GM19035 (cell line): ENCODE measurements at regions not wholly inside any gene's neighbourhood (a gene's known extent, or its start where the extent isn't known, plus 50 kb on each side); places are given as distances from the start of the nearest gene placed in this dataset.

Experiments
- ATAC-seq: cut with Tn5 transposase; IDR thresholded peaks from one replicate; pipeline ENCODE4 v1.9.1; 2021; ENCODE audit not compliant: unreplicated experiment

DNA sequence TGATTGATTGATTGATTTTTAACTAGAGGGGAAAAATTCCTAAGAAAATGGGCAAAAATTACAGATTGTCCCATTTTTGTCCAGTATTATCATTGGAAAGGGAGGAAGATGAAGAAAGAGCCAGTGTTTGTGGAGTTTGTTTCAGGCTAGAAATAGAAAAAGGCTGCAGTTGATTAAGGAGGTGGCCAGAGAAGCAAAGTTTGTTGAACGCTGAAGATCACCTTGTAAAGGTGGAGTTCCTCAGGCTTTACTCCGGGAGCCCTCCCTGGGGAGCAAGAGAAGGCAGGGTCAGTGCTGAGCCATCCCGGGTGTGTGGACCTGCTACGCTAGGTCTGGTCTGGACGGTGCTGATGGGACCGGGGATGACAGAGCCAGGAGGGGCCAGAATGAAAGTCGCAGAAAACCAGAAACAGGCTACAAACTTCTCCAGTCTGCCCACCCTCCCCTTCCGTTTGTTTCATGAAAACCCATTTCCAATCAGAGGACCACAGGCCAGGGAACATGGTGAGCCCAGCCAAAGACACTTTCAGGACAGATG, 222.6 kb upstream of the FOXF1 start:
- no peak for ATAC-seq

DNA sequence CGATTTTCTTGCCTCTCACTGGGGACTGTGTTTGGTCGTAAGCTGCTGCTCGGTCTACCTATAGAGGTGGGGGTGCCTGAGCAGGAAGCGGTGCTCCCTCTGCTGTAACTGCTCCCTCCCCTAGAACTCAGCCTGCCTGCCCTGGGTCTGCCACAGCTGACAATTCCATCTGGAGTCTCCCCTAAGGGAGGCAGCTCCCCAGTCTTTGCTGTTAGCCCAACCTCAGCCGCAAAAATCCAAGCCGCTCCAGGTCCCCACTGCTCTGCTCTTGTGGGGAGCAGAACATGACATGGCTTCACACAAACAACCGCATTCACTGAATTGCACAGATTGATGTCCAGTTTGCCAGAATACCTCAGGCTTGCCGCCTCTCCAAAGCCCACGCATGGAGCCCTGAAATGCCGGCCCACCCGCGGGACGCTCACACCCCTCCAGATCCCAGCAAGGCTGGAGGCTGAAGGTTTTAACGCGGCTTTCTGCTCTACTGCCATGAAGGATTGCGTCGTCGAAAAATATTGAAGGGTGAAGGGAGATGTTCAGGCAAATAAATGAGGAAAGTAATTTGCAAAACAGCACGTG, 221.5 kb upstream of the FOXF1 start:
- no peak for ATAC-seq

DNA sequence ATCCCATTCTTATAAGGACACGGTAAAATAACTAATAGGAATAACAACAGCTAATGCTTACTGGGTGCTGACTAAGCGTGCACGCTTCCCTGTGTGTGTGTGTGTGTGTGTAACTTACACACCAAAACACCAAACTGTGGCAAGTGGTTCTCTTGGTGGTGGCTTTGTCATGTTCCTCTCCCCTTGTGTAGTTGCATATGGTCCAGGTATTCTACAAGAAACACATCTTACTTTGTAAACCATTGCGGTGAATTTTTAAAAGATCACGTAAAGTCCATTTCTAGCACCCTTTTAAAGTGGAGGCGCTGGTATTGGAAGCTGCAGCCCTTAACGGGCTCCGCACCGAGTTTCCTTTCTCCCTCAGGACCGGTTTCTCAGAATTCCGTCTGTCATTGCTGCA, 221.0 kb upstream of the FOXF1 start:
- ATAC-seq: no peak

DNA sequence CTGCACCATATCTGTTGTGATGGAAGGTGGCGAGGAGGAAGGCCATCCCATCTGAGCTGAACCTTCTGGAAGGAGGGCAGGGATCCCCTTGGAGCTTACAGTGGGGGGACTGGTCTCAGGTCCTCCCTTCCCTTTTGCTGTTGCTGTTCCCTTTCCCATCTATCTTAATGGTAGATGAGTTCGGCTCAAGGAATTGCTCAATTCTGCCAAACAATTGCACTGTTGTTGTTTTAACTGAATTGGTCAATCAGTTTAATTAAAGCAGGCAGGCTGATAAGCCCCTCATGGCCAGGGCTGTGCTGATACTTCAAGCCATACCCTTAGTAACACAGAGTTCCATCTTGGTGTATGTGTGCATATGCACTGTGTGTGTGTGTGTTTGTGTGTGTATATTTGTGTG, 220.4 kb upstream of the FOXF1 start:
- ATAC-seq: no peak

DNA sequence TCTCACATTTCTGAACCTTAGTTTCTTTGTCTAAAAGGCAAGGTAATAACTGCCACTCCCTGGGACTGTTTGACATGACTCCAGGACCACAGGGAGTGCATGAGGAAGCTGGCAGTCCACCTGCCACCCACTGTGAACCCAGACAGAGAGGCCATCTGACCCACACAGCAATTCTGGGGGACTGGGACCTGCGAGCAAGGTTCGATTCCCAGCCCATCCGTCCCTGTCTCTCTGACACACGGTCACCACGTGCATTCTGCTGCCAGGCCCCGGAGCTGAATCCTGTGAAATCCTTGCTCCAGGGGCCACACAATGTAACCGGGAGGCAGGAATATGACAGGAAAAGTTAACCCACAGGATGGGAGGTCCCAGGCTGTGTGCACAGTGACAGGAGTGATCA, 218.8 kb upstream of the FOXF1 start:
- no peak for ATAC-seq

DNA sequence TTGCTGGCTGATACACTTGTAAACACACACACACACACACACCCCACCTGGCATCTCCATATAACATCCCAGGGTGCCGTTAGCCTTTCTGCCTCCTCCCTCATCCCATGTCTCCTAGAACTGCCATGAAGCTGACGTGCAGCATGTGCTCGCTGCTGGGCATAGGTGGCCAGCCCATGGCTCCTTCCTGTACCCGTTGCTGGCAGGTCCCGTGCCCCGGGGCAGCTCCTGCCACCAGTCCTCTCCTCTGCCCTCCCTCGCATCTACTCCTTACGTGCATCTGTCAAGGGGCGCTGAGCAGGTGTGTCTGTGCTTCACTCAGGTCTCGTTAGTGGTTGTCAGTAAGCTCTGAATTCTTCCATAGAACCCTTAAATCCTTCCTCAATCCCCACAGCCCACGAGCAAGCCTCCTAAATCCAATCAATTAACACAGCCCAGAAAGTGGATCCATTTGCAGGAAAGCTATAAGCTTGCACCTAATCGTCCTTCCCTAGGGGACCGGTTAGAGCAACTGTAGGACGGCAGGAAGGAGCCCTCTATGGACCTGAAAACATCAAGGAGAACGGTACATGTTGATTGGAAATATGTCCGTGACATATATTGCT, 218.1 kb upstream of the FOXF1 start:
- ATAC-seq: no peak

DNA sequence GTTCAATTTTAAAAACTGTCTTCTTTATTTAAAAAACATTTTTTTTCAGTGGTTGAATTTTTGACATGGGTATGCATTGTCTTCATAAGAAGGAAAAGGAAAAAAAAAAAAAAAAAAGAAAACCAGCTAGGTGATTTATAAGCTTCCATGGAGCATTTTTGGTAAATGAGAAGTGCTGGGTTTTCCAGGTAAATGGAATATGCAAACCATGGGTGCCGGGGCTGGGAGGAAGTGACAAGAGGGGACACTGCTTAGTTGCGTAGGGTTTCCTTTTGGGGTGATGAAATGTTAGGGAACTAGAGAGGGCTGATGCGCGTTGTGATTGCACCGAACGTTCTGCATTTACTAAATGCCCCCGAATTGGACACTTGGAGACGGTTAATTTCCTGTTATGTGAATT, 217.4 kb upstream of the FOXF1 start:
- no peak for ATAC-seq

DNA sequence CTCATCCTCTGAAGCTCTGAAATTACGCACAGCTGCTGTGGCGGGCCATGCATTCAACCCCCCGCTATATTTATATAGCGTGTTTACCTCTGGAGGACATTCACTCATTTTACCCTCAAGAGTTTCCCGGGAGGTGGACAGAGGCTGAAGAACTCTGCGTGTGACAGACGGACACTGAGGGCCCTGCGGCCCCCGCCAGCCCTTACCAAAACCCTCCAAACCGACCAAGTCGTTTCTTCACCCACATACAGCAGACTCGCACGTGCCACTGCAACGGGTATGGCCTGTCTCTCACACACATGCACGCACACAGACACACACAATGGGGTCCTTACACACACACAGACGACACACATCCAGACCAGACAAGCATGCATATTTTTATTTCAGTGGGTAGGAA, 216.4 kb upstream of the FOXF1 start:
- ATAC-seq: no peak

DNA sequence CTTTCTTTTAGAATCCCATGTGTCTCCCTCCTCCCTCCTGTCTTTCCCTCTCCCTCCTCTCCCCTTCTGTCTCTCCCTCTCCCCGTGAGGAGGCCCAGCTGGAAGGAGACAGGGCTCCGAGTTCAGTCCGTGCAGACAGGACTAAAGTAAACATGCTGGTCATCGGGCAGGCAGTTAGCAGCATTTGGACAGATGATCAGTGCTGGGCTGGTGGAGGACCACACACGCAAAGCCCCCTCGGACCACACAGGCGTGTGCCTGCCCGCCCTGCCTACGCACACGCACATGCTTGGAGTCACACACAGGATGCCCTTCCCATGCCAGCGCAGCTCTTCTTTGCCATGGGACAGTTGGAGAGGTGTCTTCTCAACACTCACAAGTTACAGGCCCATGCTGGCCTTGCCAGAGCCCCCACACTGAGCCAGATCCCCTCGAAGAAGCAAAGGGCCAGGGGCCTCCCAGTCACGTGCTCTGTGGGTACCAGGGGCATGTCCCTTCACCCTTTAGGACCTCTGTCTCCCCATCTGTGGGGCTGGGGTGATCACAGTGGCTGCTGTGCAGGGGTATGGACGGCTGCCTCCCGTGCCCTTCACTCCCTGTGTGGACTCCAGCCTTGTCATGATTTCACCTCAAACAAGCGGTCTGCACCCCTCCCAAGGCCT, 215.7 kb upstream of the FOXF1 start:
- ATAC-seq: no peak

DNA sequence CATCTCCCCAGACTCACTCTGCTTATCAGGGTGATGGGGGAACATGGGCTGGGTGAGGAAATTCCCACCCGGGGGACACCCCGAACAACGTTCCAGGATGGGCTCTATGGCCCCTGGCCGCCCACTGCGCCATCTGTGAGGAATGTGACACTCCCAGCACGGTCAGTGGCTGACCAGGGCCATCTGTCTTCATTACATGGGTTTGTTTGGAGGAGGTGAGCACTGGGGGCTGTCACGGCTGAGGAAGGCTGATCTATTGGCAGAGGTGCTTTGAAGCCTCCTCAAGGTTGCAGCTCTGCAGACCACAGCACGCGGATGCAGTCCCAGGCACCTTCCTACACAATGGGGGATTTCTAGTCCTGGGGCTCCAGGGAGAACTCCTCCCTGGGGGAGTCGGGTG, 214.1 kb upstream of the FOXF1 start:
- ATAC-seq: no peak

DNA sequence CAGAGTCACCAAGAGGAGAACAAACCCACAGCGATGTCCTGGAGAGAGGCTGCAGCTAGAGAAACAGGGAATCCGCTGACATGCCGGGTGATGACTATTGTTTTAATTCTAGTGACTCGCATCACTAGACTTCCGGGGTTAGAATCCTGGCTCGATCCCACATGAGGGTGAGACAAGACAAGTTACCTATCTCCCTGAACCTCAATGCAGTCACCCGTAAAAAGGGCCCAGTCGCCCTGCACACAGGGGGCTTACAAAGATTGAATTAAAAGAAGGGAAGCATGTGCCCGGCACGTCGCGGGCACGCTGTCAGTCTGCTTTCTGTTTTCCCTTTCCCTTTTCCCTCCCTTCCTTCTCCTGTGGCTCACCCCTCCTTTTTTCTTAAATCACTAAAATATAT, 212.9 kb upstream of the FOXF1 start:
- no peak for ATAC-seq

DNA sequence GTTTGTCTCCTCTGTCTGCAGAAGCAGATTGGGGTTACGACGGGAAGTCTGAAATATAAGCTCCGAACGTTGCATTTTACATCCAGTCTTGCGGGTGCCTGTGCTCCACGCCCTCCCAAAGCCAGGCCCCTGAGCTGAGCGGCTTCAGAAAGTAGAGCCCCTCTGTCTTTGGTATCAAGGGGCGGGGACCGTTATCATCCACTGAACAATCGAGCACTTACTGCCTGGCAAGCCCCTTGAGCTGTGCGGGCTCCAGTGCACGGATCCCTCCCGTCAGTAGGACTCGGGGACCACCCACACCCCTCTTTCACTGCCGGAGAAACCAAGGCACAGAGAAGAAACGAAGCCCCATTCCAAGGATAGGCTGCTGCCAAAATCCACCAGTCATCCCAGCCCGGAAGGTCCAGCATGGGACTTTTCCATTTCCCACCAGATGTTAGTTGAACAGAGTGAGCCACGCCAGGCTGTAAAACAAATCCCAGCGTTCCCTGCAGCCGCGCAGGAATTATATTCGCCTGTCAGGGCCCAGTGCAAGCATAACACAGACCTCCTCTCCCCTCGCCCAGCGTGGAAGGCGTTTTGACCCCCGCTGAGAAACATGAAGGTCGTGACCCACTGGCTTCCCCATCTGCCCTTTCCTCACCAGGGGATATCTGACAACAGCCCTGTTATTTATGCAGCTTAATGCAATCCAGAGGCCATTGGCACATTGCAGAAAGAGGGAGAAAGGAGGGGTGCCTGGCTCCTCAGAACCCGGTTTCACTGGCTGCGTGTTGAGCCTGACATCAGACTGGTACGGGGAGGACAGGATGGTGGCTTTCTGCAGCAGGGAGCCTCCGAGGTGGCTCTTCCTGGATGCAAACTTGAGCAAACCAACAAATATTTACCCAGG, 212.2 kb upstream of the FOXF1 start:
- ATAC-seq: no peak

DNA sequence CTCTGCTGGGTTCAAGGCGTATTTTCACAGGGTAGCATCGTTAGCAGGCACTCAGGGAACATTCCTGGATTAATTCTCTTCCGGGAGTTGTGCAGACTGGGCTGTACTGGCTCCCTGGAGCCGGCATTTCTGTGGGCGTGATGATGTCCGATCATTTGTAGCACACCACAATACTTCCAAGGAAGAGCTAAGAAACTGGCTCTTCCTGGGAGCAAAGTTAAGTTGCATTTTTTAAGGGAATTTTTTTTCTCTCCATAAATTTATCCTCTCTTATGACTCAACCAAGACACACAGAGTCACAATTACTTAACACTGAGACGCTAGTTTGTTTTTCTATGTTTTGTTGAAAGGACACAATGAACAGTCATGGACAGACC, 211.6 kb upstream of the FOXF1 start:
- ATAC-seq: no peak

DNA sequence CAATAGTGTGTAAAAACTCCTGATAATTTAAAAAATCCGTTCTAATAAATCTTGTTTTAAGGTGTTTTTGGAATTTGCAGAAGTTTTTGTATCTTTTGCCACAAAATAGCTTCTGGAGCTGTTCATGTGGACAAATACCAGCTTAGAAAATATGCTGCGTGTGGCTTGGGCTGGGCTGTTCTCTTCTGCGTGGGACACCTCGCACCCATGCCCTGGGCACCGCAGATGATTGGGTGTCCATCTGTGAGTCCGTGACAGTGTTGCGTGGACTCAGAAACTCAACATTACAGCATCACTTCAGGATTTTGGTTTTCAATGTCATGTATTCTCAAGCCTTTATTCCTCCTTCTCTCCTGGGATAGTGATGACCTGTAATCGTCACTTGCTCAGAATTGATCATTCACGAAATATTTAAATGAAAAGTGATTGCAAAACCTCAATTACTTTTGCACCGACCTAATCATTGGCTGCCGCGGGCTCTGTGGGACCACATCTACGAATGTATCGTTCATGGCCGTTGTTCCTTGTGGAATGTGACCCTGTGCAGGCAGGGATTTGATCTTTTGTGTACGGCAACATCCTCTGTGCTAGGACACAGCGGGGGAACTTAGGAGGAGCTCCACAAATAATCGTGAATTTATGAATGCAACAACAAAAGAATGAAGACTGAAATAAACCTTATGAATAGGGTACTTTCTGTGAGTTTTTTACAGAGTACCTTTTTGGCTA, 210.3 kb upstream of the FOXF1 start:
- no peak for ATAC-seq

DNA sequence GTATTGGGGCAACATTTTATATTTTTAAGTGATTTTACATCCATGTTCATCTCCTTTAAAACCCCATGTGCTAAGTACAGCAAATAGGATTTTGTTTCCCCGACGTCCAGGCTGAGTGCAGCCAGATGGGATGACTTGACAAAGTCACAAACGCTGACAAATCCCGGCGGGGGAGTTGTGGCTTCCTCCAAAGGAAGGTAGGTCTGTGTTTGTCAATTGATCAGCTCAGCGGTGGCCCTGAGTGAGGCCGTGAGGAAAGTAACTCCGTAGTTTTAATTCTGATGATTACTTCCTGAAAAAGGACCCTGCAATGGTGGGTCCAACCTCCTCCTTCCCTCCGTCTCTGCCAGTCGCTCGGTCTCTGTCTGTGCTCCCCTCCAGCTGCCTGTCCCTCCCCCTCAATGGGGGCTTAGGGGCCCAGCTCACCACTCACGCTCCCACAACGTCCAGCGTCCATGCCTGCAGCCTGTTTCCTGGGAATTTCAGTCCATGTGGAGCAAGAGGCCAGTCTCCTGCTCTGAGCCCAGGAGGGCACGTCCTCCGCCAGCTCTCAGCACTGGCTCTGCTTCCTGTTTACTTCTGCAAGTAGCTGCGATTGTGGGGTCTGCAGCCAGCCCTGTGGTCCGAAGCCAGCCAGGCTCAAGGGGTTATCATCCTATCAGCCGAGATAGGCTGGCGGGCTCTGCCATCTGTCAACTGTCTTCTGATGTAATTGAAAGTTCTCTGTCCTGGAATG, 209.4 kb upstream of the FOXF1 start:
- ATAC-seq: no peak

DNA sequence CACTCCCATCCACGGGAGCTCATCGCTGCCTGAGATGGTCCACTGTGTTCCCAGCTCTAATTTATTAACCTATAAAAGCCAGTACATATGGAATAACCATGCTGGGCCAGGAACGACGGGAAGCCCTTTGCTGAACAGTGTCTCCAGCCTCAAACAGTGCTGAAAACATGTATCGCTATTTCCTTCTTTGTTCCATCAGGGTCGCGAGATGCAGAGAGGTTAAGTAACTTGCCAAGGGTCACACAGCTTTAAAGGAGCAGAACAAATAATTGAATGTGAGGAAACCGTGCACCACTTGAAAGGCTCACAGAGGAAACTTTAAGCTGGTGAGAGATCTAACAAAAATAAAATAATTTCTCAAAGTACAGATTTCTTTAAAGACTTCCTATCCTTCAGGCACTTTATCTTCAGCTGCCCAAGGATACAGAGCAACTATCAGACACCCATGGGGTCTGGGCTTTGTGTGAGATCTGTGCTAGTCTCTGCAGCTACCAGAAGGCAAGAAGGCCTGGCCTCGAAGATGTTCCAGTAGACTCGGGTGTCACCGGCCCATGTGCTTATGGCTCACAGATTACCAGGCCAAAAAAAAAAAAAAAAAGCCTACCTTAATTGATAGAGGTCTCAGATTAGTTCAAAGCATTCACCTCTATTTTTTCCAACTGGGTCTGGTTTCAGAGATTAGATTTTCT, 207.8 kb upstream of the FOXF1 start:
- no peak for ATAC-seq

DNA sequence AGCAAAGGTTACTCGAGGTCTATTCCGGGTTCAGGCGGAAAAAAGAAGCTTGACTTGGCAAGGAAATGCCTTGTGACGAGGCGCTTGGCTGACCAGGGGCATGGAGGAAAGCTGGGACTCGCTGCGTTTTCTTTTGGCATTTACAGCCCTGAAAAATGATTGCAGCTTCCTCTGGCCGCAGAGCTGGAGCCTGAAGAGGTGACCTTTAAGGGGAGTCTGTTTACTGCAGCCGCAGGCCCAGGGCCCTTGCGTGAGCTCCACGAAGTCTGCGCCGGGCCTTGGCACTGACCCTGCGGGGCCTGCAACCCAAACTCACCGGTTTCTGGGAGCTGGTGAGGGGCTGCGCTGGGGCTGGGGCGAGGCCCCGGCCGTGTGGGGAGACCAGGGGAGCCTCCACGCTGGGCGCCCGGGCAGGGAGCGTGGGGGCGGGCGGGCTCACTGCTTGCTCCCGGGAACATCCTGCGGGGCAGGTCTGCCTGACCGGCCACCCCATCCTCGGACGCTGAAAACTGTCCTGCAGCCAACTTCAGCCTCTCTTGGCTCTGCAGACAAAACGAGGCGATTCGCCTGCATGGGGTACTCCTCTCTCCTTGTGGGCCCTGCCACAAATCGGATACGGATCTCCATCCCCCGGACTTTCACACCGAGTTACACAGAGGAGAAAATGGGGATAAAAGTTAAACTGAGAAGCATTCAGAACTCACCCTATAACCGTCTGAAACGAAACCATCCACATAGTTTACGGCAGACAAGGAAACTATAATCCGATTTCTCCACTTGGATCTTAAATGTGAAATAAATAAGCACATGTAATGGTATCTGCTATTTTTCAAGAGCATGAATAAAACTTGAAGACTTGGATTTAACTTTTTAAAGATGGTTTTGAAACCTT, 206.3 kb upstream of the FOXF1 start:
- no peak for ATAC-seq

DNA sequence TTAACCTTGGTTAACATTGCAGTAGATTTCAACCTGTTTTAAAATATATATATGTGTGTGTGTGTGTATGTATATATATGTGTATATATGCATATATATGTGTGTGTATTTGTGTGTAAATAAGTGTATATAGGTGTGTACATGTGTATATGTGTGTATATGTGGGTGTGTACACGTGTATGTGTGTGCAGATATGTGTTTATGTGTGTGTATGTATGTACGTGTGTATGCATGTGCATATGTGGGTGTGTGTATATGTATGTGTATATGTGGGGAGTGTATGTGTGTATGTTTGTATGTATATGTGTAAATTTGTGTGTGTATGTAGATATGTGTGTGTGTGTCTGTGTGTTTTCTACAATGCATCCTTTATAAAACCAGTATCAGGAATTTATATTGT, 205.5 kb upstream of the FOXF1 start:
- no peak for ATAC-seq

DNA sequence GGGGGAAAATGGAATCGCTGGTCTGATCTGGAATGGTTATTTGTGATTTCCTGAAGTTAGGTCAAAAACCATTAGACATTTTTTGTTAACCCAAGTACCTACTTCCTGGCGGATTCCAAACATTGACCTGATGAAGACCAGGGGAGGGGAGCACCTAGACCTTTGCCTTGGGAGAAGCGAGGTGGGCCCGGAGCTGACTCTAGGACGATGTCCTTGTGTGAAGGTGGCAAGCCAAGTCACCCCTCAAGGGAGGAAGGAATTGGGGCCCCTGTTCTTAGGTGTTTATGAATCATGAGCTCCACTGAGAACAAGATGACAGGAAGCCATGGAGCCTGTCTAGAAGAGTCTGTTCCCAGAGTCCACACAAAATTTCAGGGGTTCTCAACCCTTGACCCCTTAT, 204.9 kb upstream of the FOXF1 start:
- no peak for ATAC-seq
